HEK293T (cell line): ENCODE measurements at regions not wholly inside any gene's neighbourhood (a gene's known extent, or its start where the extent isn't known, plus 50 kb on each side); places are given as distances from the start of the nearest gene placed in this dataset.

Experiments
- CTCF ChIA-PET: fragments of 350-600 bp; formaldehyde crosslinking; extraction: SDS; loops from one replicate; lab custom pipeline; 2021; ENCODE audit warnings: antibody characterized with exemption, inconsistent platforms; lab: Yijun Ruan, JAX
- POLR2A ChIA-PET: fragments of 350-600 bp; formaldehyde crosslinking; extraction: SDS; loops from one replicate; lab custom pipeline; 2020; ENCODE audit warnings: antibody characterized with exemption, inconsistent platforms; lab: Yijun Ruan, JAX
- DNase-seq: peaks from one replicate; pipeline ENCODE4 v3.0.0; 2012; ENCODE audit warnings: mixed read lengths; ENCODE audit errors: extremely low spot score
- ARNT ChIP-seq: fragments of 450-650 bp; IDR thresholded peaks from 2 replicates; pipeline ENCODE4 v1.6.1; 2017; ENCODE audit warnings: mild to moderate bottlenecking
- BHLHE40 ChIP-seq: fragments of 450-650 bp; IDR thresholded peaks from 2 replicates; pipeline ENCODE4 v1.6.1; 2016; ENCODE audit warnings: mild to moderate bottlenecking, moderate library complexity, borderline replicate concordance
- CTBP1 ChIP-seq: fragments of 450-650 bp; IDR thresholded peaks from 2 replicates; pipeline ENCODE4 v1.6.1; 2016; ENCODE audit warnings: borderline replicate concordance
- ELF4 ChIP-seq: fragments of 450-650 bp; IDR thresholded peaks from 2 replicates; pipeline ENCODE4 v1.6.1; 2017; ENCODE audit warnings: antibody characterized with exemption
- FOXA1 ChIP-seq: fragments of 450-650 bp; IDR thresholded peaks from 2 replicates; pipeline ENCODE4 v1.6.1; 2016; ENCODE audit warnings: mild to moderate bottlenecking
- FOXK2 ChIP-seq: fragments of 450-650 bp; IDR thresholded peaks from 2 replicates; pipeline ENCODE4 v1.6.1; 2016; ENCODE audit warnings: mild to moderate bottlenecking
- FOXM1 ChIP-seq: fragments of 450-650 bp; IDR thresholded peaks from 2 replicates; pipeline ENCODE4 v1.6.1; 2017; ENCODE audit warnings: mild to moderate bottlenecking, borderline replicate concordance
- HDGF ChIP-seq: fragments of 450-650 bp; IDR thresholded peaks from 2 replicates; pipeline ENCODE4 v1.6.1; 2017; ENCODE audit warnings: antibody characterized with exemption, borderline replicate concordance
- L3MBTL2 ChIP-seq: fragments of 450-650 bp; conservative IDR thresholded peaks from 2 replicates; pipeline ENCODE4 v1.6.1; 2016; ENCODE audit warnings: mild to moderate bottlenecking
- LEF1 ChIP-seq: fragments of 450-650 bp; IDR thresholded peaks from 2 replicates; pipeline ENCODE4 v1.6.1; 2017; ENCODE audit warnings: mild to moderate bottlenecking, borderline replicate concordance
- NFRKB ChIP-seq: fragments of 450-650 bp; IDR thresholded peaks from 2 replicates; pipeline ENCODE4 v1.6.1; 2016; ENCODE audit warnings: mild to moderate bottlenecking, moderate library complexity
- PKNOX1 ChIP-seq: fragments of 450-650 bp; IDR thresholded peaks from 2 replicates; pipeline ENCODE4 v1.6.1; 2016
- SP1 ChIP-seq: fragments of 450-650 bp; IDR thresholded peaks from 2 replicates; pipeline ENCODE4 v1.6.1; 2017
- SUZ12 ChIP-seq: fragments of 450-650 bp; IDR thresholded peaks from 2 replicates; pipeline ENCODE4 v1.6.1; 2016; ENCODE audit warnings: mild to moderate bottlenecking
- TARDBP ChIP-seq: fragments of 450-650 bp; IDR thresholded peaks from 2 replicates; pipeline ENCODE4 v1.6.1; 2016
- ZNF384 ChIP-seq: fragments of 450-650 bp; IDR thresholded peaks from 2 replicates; pipeline ENCODE4 v1.6.1; 2016

GRCh38 chr1:14303011-14303410 lies 295.5 kb upstream of the KAZN start:
- TF ChIP-seq ARNT (no peak), TARDBP (no peak), HDGF (no peak), ELF4 (no peak)
- CTCF ChIA-PET: interaction anchor here (1.5 kb wide), 1 partner anchor 189 kb away, joined by 3 read pairs; no protein-coding TSS in a partner anchor
- POLR2A ChIA-PET: no interaction called here
- no peak for DNase-seq

GRCh38 chr1:14304381-14304865 lies 294.1 kb upstream of the KAZN start:
- POLR2A ChIA-PET: no interaction called here
- no peak for DNase-seq
- TF ChIP-seq ELF4 (no peak), ARNT (no peak), HDGF (no peak), FOXM1 (no peak), ZNF384 (no peak), FOXK2 (no peak), SP1 (no peak), TARDBP (no peak), CTBP1 (no peak), FOXA1 (no peak), SUZ12 (no peak), LEF1 (no peak), PKNOX1 (no peak), L3MBTL2 (no peak), BHLHE40 (no peak), NFRKB (no peak)
- CTCF ChIA-PET: interaction anchor here (0.8 kb wide), 1 partner anchor 18 kb away, joined by 3 read pairs; no protein-coding TSS in a partner anchor

- DNase-seq: no peak
Measured at GRCh38 chr1:14308460-14308859, 290.0 kb upstream of the KAZN start.

GRCh38 chr1:14309984-14310383 lies 288.5 kb upstream of the KAZN start:
- ChIA-PET CTCF (interaction anchor here (0.7 kb wide), 1 partner anchor 75 kb away, joined by 3 read pairs; no protein-coding TSS in a partner anchor), POLR2A (no interaction called here)
- TF ChIP-seq HDGF (no peak), L3MBTL2 (no peak), CTBP1 (no peak), FOXM1 (no peak), FOXA1 (no peak), SUZ12 (no peak), BHLHE40 (no peak), TARDBP (no peak), PKNOX1 (no peak), FOXK2 (no peak), ARNT (no peak), SP1 (no peak), ELF4 (no peak), ZNF384 (no peak), LEF1 (no peak), NFRKB (no peak)

More at GRCh38 chr1:14308460-14308859, 290.0 kb upstream of the KAZN start:
- ChIA-PET POLR2A (no interaction called here), CTCF (no interaction called here)
- TF ChIP-seq BHLHE40 (no peak), FOXA1 (no peak), CTBP1 (no peak), PKNOX1 (no peak), LEF1 (no peak), FOXM1 (no peak), ELF4 (no peak), ARNT (no peak), L3MBTL2 (no peak), NFRKB (no peak), SP1 (no peak), ZNF384 (no peak)

GRCh38 chr1:14310476-14310875 lies 288.0 kb upstream of the KAZN start:
- ChIA-PET CTCF (no interaction called here), POLR2A (no interaction called here)
- no peak for DNase-seq
- TF ChIP-seq PKNOX1: no peak
- TF ChIP-seq HDGF: no peak
- no peak for TF ChIP-seq CTBP1
- no peak for TF ChIP-seq FOXK2
- TF ChIP-seq FOXM1: no peak

More at GRCh38 chr1:14309984-14310383, 288.5 kb upstream of the KAZN start:
- no peak for DNase-seq
